Mammary epithelial cell (primary cell): ENCODE measurements at regions not wholly inside any gene's neighbourhood (a gene's known extent, or its start where the extent isn't known, plus 50 kb on each side); places are given as distances from the start of the nearest gene placed in this dataset.

Experiments used
- EZH2 ChIP-seq: IDR thresholded peaks from 2 replicates; pipeline ENCODE4 v1.6.1; 2012; ENCODE audit warnings: low read length, inconsistent platforms, borderline replicate concordance
- TF ChIP-seq, protein P1 (sequence below), 2 donors: IDR thresholded peaks in 1 of 2; conservative IDR thresholded peaks in 1 of 2; 2 replicates each; pipeline ENCODE4 v1.5.1; 2011 to 2012; ENCODE audit warnings: inconsistent platforms in 2 of 2, low read length in 2 of 2, mild to moderate bottlenecking in 2 of 2, control low read depth in 1 of 2, low read depth in 1 of 2; ENCODE audit not compliant: insufficient read depth in 1 of 2; ENCODE audit errors: extremely low read depth in 1 of 2

GRCh38 chr5:74462356-74462755 lies 178.2 kb downstream of the ENC1 start:
- TF ChIP-seq, protein P1, sequence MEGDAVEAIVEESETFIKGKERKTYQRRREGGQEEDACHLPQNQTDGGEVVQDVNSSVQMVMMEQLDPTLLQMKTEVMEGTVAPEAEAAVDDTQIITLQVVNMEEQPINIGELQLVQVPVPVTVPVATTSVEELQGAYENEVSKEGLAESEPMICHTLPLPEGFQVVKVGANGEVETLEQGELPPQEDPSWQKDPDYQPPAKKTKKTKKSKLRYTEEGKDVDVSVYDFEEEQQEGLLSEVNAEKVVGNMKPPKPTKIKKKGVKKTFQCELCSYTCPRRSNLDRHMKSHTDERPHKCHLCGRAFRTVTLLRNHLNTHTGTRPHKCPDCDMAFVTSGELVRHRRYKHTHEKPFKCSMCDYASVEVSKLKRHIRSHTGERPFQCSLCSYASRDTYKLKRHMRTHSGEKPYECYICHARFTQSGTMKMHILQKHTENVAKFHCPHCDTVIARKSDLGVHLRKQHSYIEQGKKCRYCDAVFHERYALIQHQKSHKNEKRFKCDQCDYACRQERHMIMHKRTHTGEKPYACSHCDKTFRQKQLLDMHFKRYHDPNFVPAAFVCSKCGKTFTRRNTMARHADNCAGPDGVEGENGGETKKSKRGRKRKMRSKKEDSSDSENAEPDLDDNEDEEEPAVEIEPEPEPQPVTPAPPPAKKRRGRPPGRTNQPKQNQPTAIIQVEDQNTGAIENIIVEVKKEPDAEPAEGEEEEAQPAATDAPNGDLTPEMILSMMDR (conservative IDR thresholded peaks at IDR 0.05 in 1 of 2, IDR thresholded peaks at IDR 0.05 in 1 of 2; ENCODE audit: extremely low read depth in 1 of 2, insufficient read depth in 1 of 2, low read depth in 1 of 2, low read length in 2 of 2), result no peak
- TF ChIP-seq EZH2, result no peak
